T-helper 1 cell treated with Interleukin-12 subunit alpha and Interleukin-12 subunit beta and Interleukin-4 antibody, amounts not matched to agents 30 μg/mL and 1 μg/mL, for 36 hours (primary cell): ENCODE measurements at regions not wholly inside any gene's neighbourhood (a gene's known extent, or its start where the extent isn't known, plus 50 kb on each side); places are given as distances from the start of the nearest gene placed in this dataset.

Experiments used
- H3K27ac Mint-ChIP-seq: one replicate; pipeline ENCODE4 v1.8.0; 2021; ENCODE audit warnings: mild to moderate bottlenecking, mixed read lengths
- H3K27me3 Mint-ChIP-seq: one replicate; pipeline ENCODE4 v1.8.0; 2021; ENCODE audit warnings: low read depth, mixed read lengths
- H3K36me3 Mint-ChIP-seq: one replicate; pipeline ENCODE4 v1.8.0; 2021; ENCODE audit warnings: low read depth, mixed read lengths
- H3K4me1 Mint-ChIP-seq: one replicate; pipeline ENCODE4 v1.8.0; 2021; ENCODE audit warnings: low read depth, mixed read lengths
- H3K4me3 Mint-ChIP-seq: one replicate; pipeline ENCODE4 v1.8.0; 2021; ENCODE audit warnings: mild to moderate bottlenecking, moderate library complexity, mixed read lengths
- H3K9me3 Mint-ChIP-seq: one replicate; pipeline ENCODE4 v1.8.0; 2021; ENCODE audit warnings: mixed read lengths

DNA sequence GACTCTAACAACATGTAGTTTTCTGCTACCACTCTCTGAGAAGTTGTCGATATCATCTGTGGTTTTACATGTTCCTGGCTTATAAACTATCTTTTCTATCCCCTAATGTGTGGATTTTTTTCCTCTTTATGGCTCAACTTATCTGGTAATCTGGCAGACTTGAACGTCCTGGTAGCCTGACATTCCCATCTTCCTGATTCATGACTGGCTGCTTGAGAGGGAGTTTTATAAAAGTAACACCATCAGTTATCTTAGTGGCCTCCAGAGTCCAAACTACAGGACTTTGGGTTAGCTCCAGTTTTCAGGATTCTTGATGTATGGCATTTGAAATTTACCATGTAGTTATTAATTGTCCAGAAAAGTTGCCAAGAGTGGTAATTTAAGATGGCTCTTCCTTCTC lies 174.0 kb upstream of the GULP1 start:
- Mint-ChIP-seq H3K4me3 (no peak overlapping the region), H3K4me1 (no peaks in the 10 kb centered on the region), H3K36me3 (no peaks in the 10 kb centered on the region), H3K27me3 (no peaks in the 10 kb centered on the region), H3K9me3 (no peaks in the 10 kb centered on the region), H3K27ac (no peak overlapping the region)

- no peak overlapping the region for H3K4me3 Mint-ChIP-seq
Observed at GRCh38 chr2:188118431-188118830, 173.2 kb upstream of the GULP1 start.

DNA sequence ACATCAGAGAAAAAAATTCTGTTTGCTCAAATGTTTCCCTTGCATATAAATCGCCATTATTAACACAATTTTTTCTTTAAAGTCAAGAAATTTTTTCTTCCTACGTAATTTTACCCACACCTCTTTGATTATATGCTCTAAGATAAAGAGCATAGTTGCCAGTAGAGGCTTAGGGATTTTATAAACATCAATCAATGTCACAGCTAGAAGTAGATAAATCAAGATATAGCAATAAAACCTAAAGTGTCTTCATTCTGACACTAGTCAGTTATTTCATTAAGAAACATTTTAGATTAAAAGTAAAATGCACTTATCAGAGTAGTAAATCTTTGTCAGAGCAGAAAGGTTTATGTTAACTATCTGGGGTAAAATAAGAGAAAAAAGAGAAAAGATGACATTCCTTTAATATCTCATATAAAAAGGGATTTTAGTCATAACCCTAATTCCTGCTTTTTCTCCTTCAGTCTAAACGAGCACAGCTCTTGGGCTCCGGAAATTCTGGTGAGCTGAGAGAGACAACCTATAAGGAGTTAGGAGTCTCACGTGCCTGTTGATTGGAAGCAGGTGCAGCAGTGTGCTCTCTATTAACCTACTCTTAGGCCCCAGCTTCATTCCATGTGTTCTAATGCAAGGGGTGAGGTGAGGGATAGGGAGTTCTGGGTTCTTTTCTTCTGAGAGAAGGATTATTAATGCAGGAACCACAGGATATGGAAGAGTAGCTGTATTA lies 172.4 kb upstream of the GULP1 start:
- Mint-ChIP-seq H3K27ac (no peak overlapping the region), H3K36me3 (no peaks in the 10 kb centered on the region)

More at GRCh38 chr2:188118431-188118830, 173.2 kb upstream of the GULP1 start:
- Mint-ChIP-seq H3K4me1 (no peaks in the 10 kb centered on the region), H3K36me3 (no peaks in the 10 kb centered on the region), H3K9me3 (no peaks in the 10 kb centered on the region), H3K27ac (no peak overlapping the region), H3K27me3 (no peaks in the 10 kb centered on the region)

DNA sequence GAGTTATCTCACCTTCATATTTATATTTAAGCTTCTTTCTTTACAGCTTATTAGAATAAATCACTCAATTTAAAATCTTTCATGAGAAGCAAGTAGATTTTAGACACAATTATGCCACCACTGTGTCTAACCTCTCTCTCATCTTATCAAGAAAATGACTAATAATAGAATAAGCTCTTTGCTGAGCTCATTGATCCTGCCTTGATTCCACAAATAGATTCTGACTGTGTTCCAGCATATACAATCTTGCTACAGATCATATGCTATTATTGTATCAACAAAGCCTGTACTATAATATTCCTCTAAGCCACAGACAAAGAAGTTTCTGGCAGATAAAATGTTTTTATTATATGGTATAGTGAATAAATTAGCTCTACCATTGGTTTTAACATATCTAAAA lies 168.7 kb upstream of the GULP1 start:
- Mint-ChIP-seq H3K4me3 (no peak overlapping the region), H3K27me3 (no peaks in the 10 kb centered on the region), H3K27ac (no peak overlapping the region), H3K9me3 (no peaks in the 10 kb centered on the region), H3K36me3 (no peaks in the 10 kb centered on the region), H3K4me1 (no peaks in the 10 kb centered on the region)

More for the DNA sequence above, 172.4 kb upstream of the GULP1 start:
- Mint-ChIP-seq H3K4me3 (no peak overlapping the region), H3K27me3 (no peaks in the 10 kb centered on the region), H3K9me3 (no peaks in the 10 kb centered on the region), H3K4me1 (no peaks in the 10 kb centered on the region)

GRCh38 chr2:188129677-188130076 lies 162.0 kb upstream of the GULP1 start:
- Mint-ChIP-seq H3K27ac (no peak overlapping the region), H3K4me3 (no peak overlapping the region), H3K36me3 (no peaks in the 10 kb centered on the region), H3K27me3 (no peaks in the 10 kb centered on the region), H3K9me3 (no peaks in the 10 kb centered on the region), H3K4me1 (no peaks in the 10 kb centered on the region)

- Mint-ChIP-seq H3K27me3 (peaks cover 4% of the 10 kb centered on the region), H3K36me3 (no peaks in the 10 kb centered on the region), H3K27ac (no peak overlapping the region), H3K4me3 (no peak overlapping the region), H3K4me1 (no peaks in the 10 kb centered on the region), H3K9me3 (no peaks in the 10 kb centered on the region)
Observed at GRCh38 chr2:188130317-188130716, 161.4 kb upstream of the GULP1 start.

GRCh38 chr2:188131281-188131680 lies 160.4 kb upstream of the GULP1 start:
- Mint-ChIP-seq H3K27me3 (peaks cover 4% of the 10 kb centered on the region), H3K27ac (no peak overlapping the region), H3K9me3 (no peaks in the 10 kb centered on the region), H3K4me3 (no peak overlapping the region), H3K36me3 (no peaks in the 10 kb centered on the region), H3K4me1 (no peaks in the 10 kb centered on the region)

GRCh38 chr2:188132385-188132784 lies 159.3 kb upstream of the GULP1 start:
- H3K36me3 Mint-ChIP-seq = no peaks in the 10 kb centered on the region

GRCh38 chr2:188134241-188134640 lies 157.4 kb upstream of the GULP1 start:
- H3K27me3 Mint-ChIP-seq = peaks cover 4% of the 10 kb centered on the region

More at GRCh38 chr2:188132385-188132784, 159.3 kb upstream of the GULP1 start:
- H3K27me3 Mint-ChIP-seq = peaks cover 4% of the 10 kb centered on the region
- no peak overlapping the region for H3K27ac Mint-ChIP-seq
- H3K9me3 Mint-ChIP-seq = no peaks in the 10 kb centered on the region
- H3K4me3 Mint-ChIP-seq = no peak overlapping the region
- no peaks in the 10 kb centered on the region for H3K4me1 Mint-ChIP-seq

DNA sequence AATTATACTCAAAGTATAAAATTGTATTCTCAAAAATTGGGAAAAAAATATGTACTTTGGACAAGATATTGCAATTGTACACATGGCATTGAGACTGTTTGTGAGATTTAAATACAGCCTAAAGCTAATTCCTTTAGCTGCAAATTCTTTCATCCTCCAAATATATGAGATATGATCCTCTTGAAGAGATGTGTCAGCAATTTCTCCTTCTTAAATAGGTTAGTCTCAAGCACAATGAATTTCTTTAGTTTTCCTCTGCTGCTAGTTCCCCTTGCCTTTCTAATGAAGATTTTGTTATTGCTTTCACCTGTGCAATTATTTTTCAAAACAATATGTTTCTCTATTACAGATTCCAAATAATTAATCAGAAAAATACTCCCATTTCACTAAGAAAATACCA lies 153.4 kb upstream of the GULP1 start:
- Mint-ChIP-seq H3K27ac (no peak overlapping the region), H3K9me3 (no peaks in the 10 kb centered on the region), H3K4me3 (no peak overlapping the region), H3K27me3 (peaks cover 4% of the 10 kb centered on the region), H3K36me3 (no peaks in the 10 kb centered on the region), H3K4me1 (no peaks in the 10 kb centered on the region)

More at GRCh38 chr2:188134241-188134640, 157.4 kb upstream of the GULP1 start:
- Mint-ChIP-seq H3K36me3 (no peaks in the 10 kb centered on the region), H3K4me1 (no peaks in the 10 kb centered on the region), H3K27ac (no peak overlapping the region), H3K4me3 (no peak overlapping the region), H3K9me3 (no peaks in the 10 kb centered on the region)

- Mint-ChIP-seq H3K9me3 (no peaks in the 10 kb centered on the region), H3K27me3 (no peaks in the 10 kb centered on the region), H3K4me3 (no peak overlapping the region), H3K4me1 (no peaks in the 10 kb centered on the region), H3K36me3 (no peaks in the 10 kb centered on the region), H3K27ac (no peak overlapping the region)
Observed at GRCh38 chr2:188142088-188142487, 149.6 kb upstream of the GULP1 start.

DNA sequence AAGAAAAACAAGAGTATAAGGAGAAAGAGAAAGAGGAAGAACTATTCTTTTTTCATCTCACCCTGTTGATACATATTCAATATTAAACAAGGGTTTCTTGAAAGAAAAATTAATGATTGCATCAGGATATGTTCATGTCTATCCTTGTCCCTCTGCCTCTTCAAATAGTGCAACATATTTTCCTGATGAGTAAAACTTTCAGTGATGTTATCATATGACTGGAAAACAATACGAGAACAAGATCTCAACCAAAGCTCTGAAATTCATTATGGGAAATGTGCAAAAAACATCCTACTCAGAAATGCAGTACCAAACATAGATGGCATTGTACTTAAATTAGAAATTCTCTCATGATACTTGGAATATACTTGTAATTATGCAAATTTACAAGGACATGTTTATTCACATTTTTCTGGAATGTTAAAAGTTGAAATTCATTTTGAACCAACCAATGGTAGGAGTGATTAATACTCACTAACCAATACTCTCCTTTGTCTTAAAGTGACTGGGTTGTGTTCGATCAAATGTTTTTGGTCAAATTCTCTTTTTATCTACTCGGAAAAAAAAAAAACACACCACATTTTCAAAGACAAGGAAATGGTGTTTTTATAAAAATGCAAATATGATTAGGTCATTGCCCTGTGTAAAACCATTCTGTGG lies 148.9 kb upstream of the GULP1 start:
- H3K4me3 Mint-ChIP-seq = no peak overlapping the region
- no peaks in the 10 kb centered on the region for H3K9me3 Mint-ChIP-seq
- H3K27ac Mint-ChIP-seq = no peak overlapping the region
- H3K4me1 Mint-ChIP-seq = no peaks in the 10 kb centered on the region
- no peaks in the 10 kb centered on the region for H3K36me3 Mint-ChIP-seq
- H3K27me3 Mint-ChIP-seq = no peaks in the 10 kb centered on the region

- Mint-ChIP-seq H3K4me3 (no peak overlapping the region), H3K27ac (no peak overlapping the region), H3K4me1 (no peaks in the 10 kb centered on the region), H3K9me3 (no peaks in the 10 kb centered on the region), H3K36me3 (no peaks in the 10 kb centered on the region), H3K27me3 (no peaks in the 10 kb centered on the region)
Observed at GRCh38 chr2:188145885-188146284, 145.8 kb upstream of the GULP1 start.

- Mint-ChIP-seq H3K9me3 (no peaks in the 10 kb centered on the region), H3K4me3 (no peak overlapping the region), H3K27ac (no peak overlapping the region), H3K27me3 (no peaks in the 10 kb centered on the region), H3K4me1 (no peaks in the 10 kb centered on the region), H3K36me3 (no peaks in the 10 kb centered on the region)
Observed at GRCh38 chr2:188146888-188147287, 144.8 kb upstream of the GULP1 start.

- no peaks in the 10 kb centered on the region for H3K9me3 Mint-ChIP-seq
- H3K4me3 Mint-ChIP-seq = no peak overlapping the region
- no peaks in the 10 kb centered on the region for H3K36me3 Mint-ChIP-seq
- H3K27me3 Mint-ChIP-seq = no peaks in the 10 kb centered on the region
- H3K27ac Mint-ChIP-seq = no peak overlapping the region
- no peaks in the 10 kb centered on the region for H3K4me1 Mint-ChIP-seq
Observed at GRCh38 chr2:188151670-188152069, 140.0 kb upstream of the GULP1 start.
